Liver (tissue), 8 donors: ENCODE measurements at regions not wholly inside any gene's neighbourhood (a gene's known extent, or its start where the extent isn't known, plus 50 kb on each side); places are given as distances from the start of the nearest gene placed in this dataset.
A peak's percentile ranks its signal among the peaks of the same experiment; 100 is the strongest.

Source experiments
- DNase-seq: peaks from one replicate; pipeline ENCODE4 v3.0.0-alpha.2; 2017; ENCODE audit warnings: low spot score
- H3K27ac ChIP-seq, 2 donors: one replicate each; pipeline ENCODE4 v1.7.0; 2013; ENCODE audit warnings: inconsistent platforms in 2 of 2, low read length in 2 of 2, control low read depth in 1 of 2, low read depth in 1 of 2, mild to moderate bottlenecking in 1 of 2
- H3K27me3 ChIP-seq, 4 donors: one replicate each; pipeline versions ENCODE4 v1.6.1 to v1.7.0; 2013; ENCODE audit warnings: low read length in 3 of 4, inconsistent platforms in 1 of 4, mild to moderate bottlenecking in 1 of 4, moderate library complexity in 1 of 4; ENCODE audit not compliant: control insufficient read depth in 4 of 4, insufficient read depth in 4 of 4
- H3K36me3 ChIP-seq, 4 donors: one replicate each; pipeline versions ENCODE4 v1.6.1 to v1.7.0; 2013; ENCODE audit warnings: low read length in 3 of 4, mild to moderate bottlenecking in 3 of 4, low read depth in 1 of 4, moderate library complexity in 1 of 4; ENCODE audit not compliant: control insufficient read depth in 4 of 4, insufficient read depth in 3 of 4
- H3K4me1 ChIP-seq, 4 donors: one replicate each; pipeline versions ENCODE4 v1.6.1 to v1.7.0; 2013; ENCODE audit warnings: low read length in 3 of 4, mild to moderate bottlenecking in 3 of 4, moderate library complexity in 1 of 4; ENCODE audit not compliant: control insufficient read depth in 4 of 4, insufficient read depth in 4 of 4
- H3K4me3 ChIP-seq, 3 donors: one replicate each; pipeline versions ENCODE4 v1.6.1 to v1.7.0; 2013; ENCODE audit warnings: low read length in 3 of 3, control low read depth in 1 of 3, low read depth in 1 of 3, mild to moderate bottlenecking in 1 of 3
- H3K9ac ChIP-seq, 2 donors: one replicate each; pipeline ENCODE4 v1.7.0; 2013; ENCODE audit warnings: low read length in 2 of 2, mild to moderate bottlenecking in 2 of 2, moderate library complexity in 2 of 2, control low read depth in 1 of 2, low read depth in 1 of 2
- H3K9me3 ChIP-seq, 4 donors: one replicate each; pipeline versions ENCODE4 v1.6.1 to v1.7.0; 2013; ENCODE audit warnings: low read length in 3 of 4; ENCODE audit not compliant: control insufficient read depth in 4 of 4
- EGR1 ChIP-seq, 2 donors: IDR thresholded peaks; 2 replicates each; pipeline ENCODE4 v1.6.1; 2016 to 2018; ENCODE audit warnings: antibody characterized with exemption in 2 of 2, low read depth in 2 of 2
- GABPA ChIP-seq, 2 donors: IDR thresholded peaks in 1 of 2; conservative IDR thresholded peaks in 1 of 2; 2 replicates each; pipeline ENCODE4 v1.6.1; 2016; ENCODE audit warnings: antibody characterized with exemption in 2 of 2, mild to moderate bottlenecking in 1 of 2, moderate library complexity in 1 of 2
- JUND ChIP-seq, 2 donors: IDR thresholded peaks; 2 replicates each; pipeline ENCODE4 v1.6.1; 2016; ENCODE audit warnings: antibody characterized with exemption in 2 of 2
- RAD21 ChIP-seq, 2 donors: IDR thresholded peaks; 2 replicates each; pipeline ENCODE4 v1.6.1; 2016; ENCODE audit warnings: antibody characterized with exemption in 2 of 2, mild to moderate bottlenecking in 2 of 2
- SP1 ChIP-seq: IDR thresholded peaks from 2 replicates; pipeline ENCODE4 v1.6.1; 2018; ENCODE audit warnings: antibody characterized with exemption, mild to moderate bottlenecking
- WGBS: extraction: QIAGEN DNeasy Blood & Tissue Kit; methylation state at CpG from one replicate; pipeline ENCODE4 v1.1.7; 2013; 5-methylcytosine and 5-hydroxymethylcytosine counted together
- TF ChIP-seq, protein P1 (sequence below): fragments of 150-350 bp; IDR thresholded peaks from 2 replicates; pipeline ENCODE4 v1.5.1; 2017; ENCODE audit warnings: improper control_type of control experiment, low read depth, low read length; ENCODE audit not compliant: missing input control
- TF ChIP-seq, protein P2 (sequence below): IDR thresholded peaks from 2 replicates; pipeline ENCODE4 v1.6.1; 2016; ENCODE audit warnings: antibody characterized with exemption
- TF ChIP-seq, protein P3 (sequence below): IDR thresholded peaks from 2 replicates; pipeline ENCODE4 v1.6.1; 2016; ENCODE audit warnings: antibody characterized with exemption, mild to moderate bottlenecking
- TF ChIP-seq, protein P4 (sequence below): IDR thresholded peaks from 2 replicates; pipeline ENCODE4 v1.6.1; 2016; ENCODE audit warnings: antibody characterized with exemption
- donor health status: healthy.
- donor health status: healthy.
- donor health status: healthy.
- donor health status: healthy.
- donor health status: healthy.

DNA sequence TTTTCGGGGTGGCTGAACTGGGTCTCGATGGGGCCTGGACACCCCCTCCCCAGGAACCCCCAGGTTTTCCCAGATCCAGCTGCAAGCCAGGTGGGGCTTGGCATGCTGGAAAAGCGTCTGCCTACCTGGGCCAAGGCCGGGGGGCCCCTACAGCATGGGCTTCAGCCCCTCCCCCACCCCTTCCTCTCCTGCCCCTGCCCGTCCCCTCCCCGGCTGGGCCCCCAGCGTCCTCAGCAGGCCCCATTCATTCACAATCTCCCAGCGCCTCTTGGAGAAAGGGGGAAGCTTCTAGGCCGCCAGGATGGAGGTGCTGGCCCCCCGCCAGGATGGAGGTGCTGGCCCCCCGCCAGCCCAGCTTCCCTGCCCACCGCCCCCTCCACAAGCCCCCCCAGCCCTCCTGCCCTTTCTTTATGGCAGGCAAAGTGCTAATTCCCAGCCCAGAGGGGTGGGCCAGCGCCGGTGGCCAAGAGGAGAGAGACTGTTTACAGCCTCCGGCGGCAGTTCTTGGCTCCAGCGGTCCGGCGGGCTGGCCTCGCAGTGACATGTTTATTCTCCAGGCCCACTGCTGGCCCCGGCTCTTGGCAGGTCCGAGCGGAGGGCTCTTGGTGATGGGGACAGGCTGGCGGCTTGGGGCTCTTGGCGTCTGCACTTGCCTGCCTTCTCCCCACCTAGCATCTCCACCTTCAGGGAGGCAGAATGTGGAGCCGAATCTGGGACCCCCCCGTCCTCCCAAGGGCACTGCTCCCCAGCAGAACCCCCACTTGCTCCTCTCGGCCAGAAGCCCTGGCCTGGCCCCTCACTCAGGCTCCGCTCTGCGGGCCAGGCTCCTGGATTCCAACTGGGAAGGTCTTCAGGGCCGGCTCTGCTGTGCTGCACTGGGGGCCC, 94.4 kb upstream of the CIBAR2 start (continued):
- TF ChIP-seq, protein P1, sequence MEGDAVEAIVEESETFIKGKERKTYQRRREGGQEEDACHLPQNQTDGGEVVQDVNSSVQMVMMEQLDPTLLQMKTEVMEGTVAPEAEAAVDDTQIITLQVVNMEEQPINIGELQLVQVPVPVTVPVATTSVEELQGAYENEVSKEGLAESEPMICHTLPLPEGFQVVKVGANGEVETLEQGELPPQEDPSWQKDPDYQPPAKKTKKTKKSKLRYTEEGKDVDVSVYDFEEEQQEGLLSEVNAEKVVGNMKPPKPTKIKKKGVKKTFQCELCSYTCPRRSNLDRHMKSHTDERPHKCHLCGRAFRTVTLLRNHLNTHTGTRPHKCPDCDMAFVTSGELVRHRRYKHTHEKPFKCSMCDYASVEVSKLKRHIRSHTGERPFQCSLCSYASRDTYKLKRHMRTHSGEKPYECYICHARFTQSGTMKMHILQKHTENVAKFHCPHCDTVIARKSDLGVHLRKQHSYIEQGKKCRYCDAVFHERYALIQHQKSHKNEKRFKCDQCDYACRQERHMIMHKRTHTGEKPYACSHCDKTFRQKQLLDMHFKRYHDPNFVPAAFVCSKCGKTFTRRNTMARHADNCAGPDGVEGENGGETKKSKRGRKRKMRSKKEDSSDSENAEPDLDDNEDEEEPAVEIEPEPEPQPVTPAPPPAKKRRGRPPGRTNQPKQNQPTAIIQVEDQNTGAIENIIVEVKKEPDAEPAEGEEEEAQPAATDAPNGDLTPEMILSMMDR: no peak
- TF ChIP-seq, protein P2, sequence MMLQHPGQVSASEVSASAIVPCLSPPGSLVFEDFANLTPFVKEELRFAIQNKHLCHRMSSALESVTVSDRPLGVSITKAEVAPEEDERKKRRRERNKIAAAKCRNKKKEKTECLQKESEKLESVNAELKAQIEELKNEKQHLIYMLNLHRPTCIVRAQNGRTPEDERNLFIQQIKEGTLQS: no peak

DNA sequence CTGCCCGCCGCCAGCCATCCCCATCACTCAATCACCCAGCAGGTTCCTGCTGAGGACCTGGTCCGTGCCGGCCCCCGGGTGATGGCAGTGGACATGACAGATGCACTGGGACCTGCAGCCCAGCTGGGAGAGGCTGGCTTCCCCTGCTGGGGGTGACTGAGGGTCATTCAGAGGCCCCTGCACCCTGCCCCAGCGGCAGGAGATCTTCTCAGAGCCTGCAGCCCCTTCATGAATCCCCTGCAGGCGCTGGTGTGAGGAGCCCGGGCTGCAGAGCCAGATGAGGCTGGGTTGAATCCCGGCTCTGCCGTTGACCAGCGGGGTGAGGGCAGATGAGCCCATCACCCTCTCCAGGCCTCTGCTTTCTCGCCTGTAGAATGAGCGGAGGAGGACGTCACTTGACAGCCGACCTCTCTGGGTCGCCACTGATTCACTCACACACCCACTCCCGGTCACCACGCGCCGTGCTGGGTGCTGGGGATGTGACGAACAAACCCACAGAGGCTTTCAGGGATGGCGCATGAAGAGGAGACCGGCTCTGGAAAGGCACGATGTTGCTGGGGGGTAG, 95.2 kb upstream of the CIBAR2 start:
- Histone ChIP-seq H3K9ac (no peak overlapping the region), H3K9me3 (no peaks in the 10 kb centered on the region), H3K4me1 (peaks cover 5 to 46% (median 19%) of the 10 kb centered on the region in 4 donors), H3K27ac (peak overlapping the region; percentile 16 to 19), H3K36me3 (no peaks in the 10 kb centered on the region), H3K4me3 (no peak overlapping the region), H3K27me3 (no peaks in the 10 kb centered on the region)
- no peak for TF ChIP-seq JUND (IDR thresholded peaks at IDR 0.05)
- TF ChIP-seq, protein P3, sequence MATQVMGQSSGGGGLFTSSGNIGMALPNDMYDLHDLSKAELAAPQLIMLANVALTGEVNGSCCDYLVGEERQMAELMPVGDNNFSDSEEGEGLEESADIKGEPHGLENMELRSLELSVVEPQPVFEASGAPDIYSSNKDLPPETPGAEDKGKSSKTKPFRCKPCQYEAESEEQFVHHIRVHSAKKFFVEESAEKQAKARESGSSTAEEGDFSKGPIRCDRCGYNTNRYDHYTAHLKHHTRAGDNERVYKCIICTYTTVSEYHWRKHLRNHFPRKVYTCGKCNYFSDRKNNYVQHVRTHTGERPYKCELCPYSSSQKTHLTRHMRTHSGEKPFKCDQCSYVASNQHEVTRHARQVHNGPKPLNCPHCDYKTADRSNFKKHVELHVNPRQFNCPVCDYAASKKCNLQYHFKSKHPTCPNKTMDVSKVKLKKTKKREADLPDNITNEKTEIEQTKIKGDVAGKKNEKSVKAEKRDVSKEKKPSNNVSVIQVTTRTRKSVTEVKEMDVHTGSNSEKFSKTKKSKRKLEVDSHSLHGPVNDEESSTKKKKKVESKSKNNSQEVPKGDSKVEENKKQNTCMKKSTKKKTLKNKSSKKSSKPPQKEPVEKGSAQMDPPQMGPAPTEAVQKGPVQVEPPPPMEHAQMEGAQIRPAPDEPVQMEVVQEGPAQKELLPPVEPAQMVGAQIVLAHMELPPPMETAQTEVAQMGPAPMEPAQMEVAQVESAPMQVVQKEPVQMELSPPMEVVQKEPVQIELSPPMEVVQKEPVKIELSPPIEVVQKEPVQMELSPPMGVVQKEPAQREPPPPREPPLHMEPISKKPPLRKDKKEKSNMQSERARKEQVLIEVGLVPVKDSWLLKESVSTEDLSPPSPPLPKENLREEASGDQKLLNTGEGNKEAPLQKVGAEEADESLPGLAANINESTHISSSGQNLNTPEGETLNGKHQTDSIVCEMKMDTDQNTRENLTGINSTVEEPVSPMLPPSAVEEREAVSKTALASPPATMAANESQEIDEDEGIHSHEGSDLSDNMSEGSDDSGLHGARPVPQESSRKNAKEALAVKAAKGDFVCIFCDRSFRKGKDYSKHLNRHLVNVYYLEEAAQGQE: no peak
- TF ChIP-seq, protein P1: no peak
- TF ChIP-seq, protein P4, sequence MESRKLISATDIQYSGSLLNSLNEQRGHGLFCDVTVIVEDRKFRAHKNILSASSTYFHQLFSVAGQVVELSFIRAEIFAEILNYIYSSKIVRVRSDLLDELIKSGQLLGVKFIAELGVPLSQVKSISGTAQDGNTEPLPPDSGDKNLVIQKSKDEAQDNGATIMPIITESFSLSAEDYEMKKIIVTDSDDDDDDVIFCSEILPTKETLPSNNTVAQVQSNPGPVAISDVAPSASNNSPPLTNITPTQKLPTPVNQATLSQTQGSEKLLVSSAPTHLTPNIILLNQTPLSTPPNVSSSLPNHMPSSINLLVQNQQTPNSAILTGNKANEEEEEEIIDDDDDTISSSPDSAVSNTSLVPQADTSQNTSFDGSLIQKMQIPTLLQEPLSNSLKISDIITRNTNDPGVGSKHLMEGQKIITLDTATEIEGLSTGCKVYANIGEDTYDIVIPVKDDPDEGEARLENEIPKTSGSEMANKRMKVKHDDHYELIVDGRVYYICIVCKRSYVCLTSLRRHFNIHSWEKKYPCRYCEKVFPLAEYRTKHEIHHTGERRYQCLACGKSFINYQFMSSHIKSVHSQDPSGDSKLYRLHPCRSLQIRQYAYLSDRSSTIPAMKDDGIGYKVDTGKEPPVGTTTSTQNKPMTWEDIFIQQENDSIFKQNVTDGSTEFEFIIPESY: no peak
- no peak for TF ChIP-seq RAD21 (IDR thresholded peaks at IDR 0.05)
- TF ChIP-seq GABPA (IDR thresholded peaks at IDR 0.05 in 1 of 2, conservative IDR thresholded peaks at IDR 0.05 in 1 of 2): no peak
- no peak for TF ChIP-seq EGR1 (IDR thresholded peaks at IDR 0.05; ENCODE audit: low read depth in 2 of 2)
- no peak for TF ChIP-seq SP1
- WGBS: 83% methylated on average over 24 of the region's 24 CpGs
- DNase-seq: no peak
